Glutamatergic neuron (in vitro differentiated cells): ENCODE measurements at regions not wholly inside any gene's neighbourhood (a gene's known extent, or its start where the extent isn't known, plus 50 kb on each side); places are given as distances from the start of the nearest gene placed in this dataset.

Experiments used
- DNase-seq: peaks from one replicate; pipeline ENCODE4 v3.0.0; 2022
- H3K27ac Mint-ChIP-seq: one replicate; pipeline ENCODE4 v1.8.0; 2020; ENCODE audit warnings: mild to moderate bottlenecking, mixed read lengths, inconsistent platforms; ENCODE audit not compliant: unreplicated experiment
- H3K27me3 Mint-ChIP-seq: one replicate; pipeline ENCODE4 v1.8.0; 2020; ENCODE audit warnings: mild to moderate bottlenecking, moderate library complexity, mixed read lengths, inconsistent platforms; ENCODE audit not compliant: unreplicated experiment
- H3K36me3 Mint-ChIP-seq: one replicate; pipeline ENCODE4 v1.8.0; 2020; ENCODE audit warnings: mild to moderate bottlenecking, mixed read lengths, inconsistent platforms; ENCODE audit not compliant: unreplicated experiment
- H3K4me1 Mint-ChIP-seq: one replicate; pipeline ENCODE4 v1.8.0; 2020; ENCODE audit warnings: mild to moderate bottlenecking, low read depth, mixed read lengths, inconsistent platforms; ENCODE audit not compliant: unreplicated experiment
- H3K4me3 Mint-ChIP-seq: one replicate; pipeline ENCODE4 v1.8.0; 2020; ENCODE audit warnings: mild to moderate bottlenecking, mixed read lengths, inconsistent platforms; ENCODE audit not compliant: unreplicated experiment
- H3K9me3 Mint-ChIP-seq: one replicate; pipeline ENCODE4 v1.8.0; 2020; ENCODE audit warnings: mild to moderate bottlenecking, moderate library complexity, mixed read lengths, inconsistent platforms; ENCODE audit not compliant: unreplicated experiment
- TF ChIP-seq, protein P1 (sequence below): fragments of 200-600 bp; sonication (generic); IDR thresholded peaks from one replicate; pipeline ENCODE4 v1.5.0; 2021; ENCODE audit not compliant: partially characterized antibody, unreplicated experiment

- no peak for DNase-seq
- no peaks in the 10 kb centered on the region for H3K4me1 Mint-ChIP-seq
- no peaks in the 10 kb centered on the region for H3K9me3 Mint-ChIP-seq
- H3K27ac Mint-ChIP-seq, result no peak overlapping the region
- H3K27me3 Mint-ChIP-seq, result no peaks in the 10 kb centered on the region
- H3K36me3 Mint-ChIP-seq, result no peaks in the 10 kb centered on the region
- TF ChIP-seq, protein P1, sequence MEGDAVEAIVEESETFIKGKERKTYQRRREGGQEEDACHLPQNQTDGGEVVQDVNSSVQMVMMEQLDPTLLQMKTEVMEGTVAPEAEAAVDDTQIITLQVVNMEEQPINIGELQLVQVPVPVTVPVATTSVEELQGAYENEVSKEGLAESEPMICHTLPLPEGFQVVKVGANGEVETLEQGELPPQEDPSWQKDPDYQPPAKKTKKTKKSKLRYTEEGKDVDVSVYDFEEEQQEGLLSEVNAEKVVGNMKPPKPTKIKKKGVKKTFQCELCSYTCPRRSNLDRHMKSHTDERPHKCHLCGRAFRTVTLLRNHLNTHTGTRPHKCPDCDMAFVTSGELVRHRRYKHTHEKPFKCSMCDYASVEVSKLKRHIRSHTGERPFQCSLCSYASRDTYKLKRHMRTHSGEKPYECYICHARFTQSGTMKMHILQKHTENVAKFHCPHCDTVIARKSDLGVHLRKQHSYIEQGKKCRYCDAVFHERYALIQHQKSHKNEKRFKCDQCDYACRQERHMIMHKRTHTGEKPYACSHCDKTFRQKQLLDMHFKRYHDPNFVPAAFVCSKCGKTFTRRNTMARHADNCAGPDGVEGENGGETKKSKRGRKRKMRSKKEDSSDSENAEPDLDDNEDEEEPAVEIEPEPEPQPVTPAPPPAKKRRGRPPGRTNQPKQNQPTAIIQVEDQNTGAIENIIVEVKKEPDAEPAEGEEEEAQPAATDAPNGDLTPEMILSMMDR, result no peak
- H3K4me3 Mint-ChIP-seq, result no peak overlapping the region
Observed at GRCh38 chr2:59378127-59378526, 1137.0 kb upstream of the FANCL start.

DNA sequence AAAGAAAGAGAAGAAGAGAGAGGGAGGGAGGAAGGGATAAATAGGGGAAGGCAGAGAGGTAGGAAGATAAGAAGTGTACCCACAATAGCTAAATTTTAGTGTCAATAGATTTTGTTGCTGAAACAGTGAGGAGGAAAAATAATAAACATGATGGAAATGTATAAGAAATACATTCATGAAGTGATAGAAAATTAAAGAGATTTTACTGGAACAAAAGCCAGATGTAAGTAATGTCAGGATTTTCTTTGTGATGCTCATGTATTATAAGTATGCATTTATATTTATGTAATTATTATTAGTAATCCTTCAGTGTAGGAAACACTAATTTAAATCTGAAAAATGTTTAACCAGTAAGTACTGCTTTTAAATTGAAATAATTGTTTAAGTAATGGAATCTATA lies 1125.2 kb upstream of the FANCL start:
- no peaks in the 10 kb centered on the region for H3K4me1 Mint-ChIP-seq
- no peaks in the 10 kb centered on the region for H3K36me3 Mint-ChIP-seq
- TF ChIP-seq, protein P1, result no peak
- H3K27ac Mint-ChIP-seq, result no peak overlapping the region
- H3K9me3 Mint-ChIP-seq, result no peaks in the 10 kb centered on the region
- no peak for DNase-seq
- no peak overlapping the region for H3K4me3 Mint-ChIP-seq
- H3K27me3 Mint-ChIP-seq, result no peaks in the 10 kb centered on the region

DNA sequence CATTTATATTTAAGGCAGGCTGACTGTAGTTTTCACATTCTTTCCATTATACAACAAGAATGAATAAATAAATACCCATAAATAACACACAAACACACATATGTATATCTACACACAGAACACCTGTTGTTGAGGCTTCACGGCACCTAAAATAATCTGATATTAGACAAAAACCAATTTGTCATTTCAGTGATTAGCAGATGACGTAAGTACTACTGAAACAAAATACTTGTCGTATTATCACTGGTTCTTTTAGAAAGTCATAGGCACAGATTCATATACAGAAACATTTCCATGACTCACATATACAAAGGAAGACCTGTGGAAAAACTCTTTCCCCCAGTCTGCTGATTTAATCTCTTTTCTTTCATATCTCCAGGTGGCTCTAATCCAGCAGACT lies 1113.4 kb upstream of the FANCL start:
- Mint-ChIP-seq H3K4me1 (no peaks in the 10 kb centered on the region), H3K27me3 (no peaks in the 10 kb centered on the region), H3K4me3 (no peak overlapping the region), H3K27ac (no peak overlapping the region), H3K36me3 (no peaks in the 10 kb centered on the region), H3K9me3 (no peaks in the 10 kb centered on the region)
- TF ChIP-seq, protein P1, result no peak
- DNase-seq, result no peak

GRCh38 chr2:59353306-59353921 lies 1112.3 kb upstream of the FANCL start:
- H3K4me3 Mint-ChIP-seq, result no peak overlapping the region

GRCh38 chr2:59342166-59342565 lies 1101.0 kb upstream of the FANCL start:
- H3K27ac Mint-ChIP-seq, result no peak overlapping the region
- H3K36me3 Mint-ChIP-seq, result no peaks in the 10 kb centered on the region
- H3K4me3 Mint-ChIP-seq, result no peak overlapping the region
- H3K27me3 Mint-ChIP-seq, result no peaks in the 10 kb centered on the region
- H3K4me1 Mint-ChIP-seq, result peaks cover 4% of the 10 kb centered on the region
- H3K9me3 Mint-ChIP-seq, result no peaks in the 10 kb centered on the region
- TF ChIP-seq, protein P1, result no peak
- no peak for DNase-seq

More at GRCh38 chr2:59353306-59353921, 1112.3 kb upstream of the FANCL start:
- H3K4me1 Mint-ChIP-seq, result no peaks in the 10 kb centered on the region
- H3K9me3 Mint-ChIP-seq, result no peaks in the 10 kb centered on the region
- no peak overlapping the region for H3K27ac Mint-ChIP-seq
- DNase-seq, result no peak
- TF ChIP-seq, protein P1, result no peak
- H3K36me3 Mint-ChIP-seq, result no peaks in the 10 kb centered on the region
- no peaks in the 10 kb centered on the region for H3K27me3 Mint-ChIP-seq
